HG03135 (cell line): ENCODE measurements at regions not wholly inside any gene's neighbourhood (a gene's known extent, or its start where the extent isn't known, plus 50 kb on each side); places are given as distances from the start of the nearest gene placed in this dataset.

Experiments used
- ATAC-seq: cut with Tn5 transposase; IDR thresholded peaks from one replicate; pipeline ENCODE4 v1.9.1; 2021; ENCODE audit warnings: mild to moderate bottlenecking, moderate library complexity; ENCODE audit not compliant: unreplicated experiment

DNA sequence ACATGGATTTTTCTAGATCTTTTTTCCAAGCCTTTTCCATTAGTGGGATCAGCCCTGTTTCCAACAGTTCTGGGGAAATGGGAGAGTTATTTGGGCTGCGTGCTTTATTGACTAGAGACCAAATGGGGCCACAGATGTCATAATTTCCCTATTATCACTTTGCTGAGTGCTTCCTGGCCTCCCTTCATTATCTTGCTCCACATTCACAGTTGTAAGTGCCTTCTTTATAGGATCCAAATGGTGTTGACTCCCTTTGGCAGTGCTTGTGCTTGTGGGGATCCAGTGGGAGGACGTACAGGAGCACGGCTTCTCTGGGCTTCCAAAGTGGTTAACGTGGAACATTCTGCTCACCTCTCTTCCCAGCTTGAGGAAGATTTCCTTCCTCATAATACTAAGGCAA, 141.0 kb upstream of the RMST start:
- ATAC-seq = no peak

- ATAC-seq = no peak
These were observed 140.2 kb upstream of the RMST start for GRCh38 chr12:97322388-97322787.

DNA sequence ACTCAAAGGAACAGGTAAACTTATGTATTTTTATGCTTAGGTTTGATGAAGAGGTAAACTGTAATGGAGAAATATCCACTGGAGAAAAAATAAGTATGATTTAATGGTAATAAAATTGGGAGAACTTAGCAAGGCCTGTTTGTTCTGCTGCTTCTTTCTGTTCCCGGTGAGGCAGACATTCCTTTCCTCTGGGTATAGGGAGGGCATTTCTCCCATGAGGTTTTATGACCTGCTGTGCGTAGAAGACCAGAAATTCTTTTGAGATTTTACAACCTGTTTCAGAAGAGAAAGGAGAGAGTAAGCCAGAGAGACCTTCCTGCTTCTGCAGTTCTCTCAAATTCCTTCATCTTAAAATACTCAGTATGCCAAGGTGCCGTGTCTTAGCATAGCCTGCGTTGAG, 139.4 kb upstream of the RMST start:
- no peak for ATAC-seq

- no peak for ATAC-seq
These were observed 138.1 kb upstream of the RMST start for GRCh38 chr12:97324471-97324870.

DNA sequence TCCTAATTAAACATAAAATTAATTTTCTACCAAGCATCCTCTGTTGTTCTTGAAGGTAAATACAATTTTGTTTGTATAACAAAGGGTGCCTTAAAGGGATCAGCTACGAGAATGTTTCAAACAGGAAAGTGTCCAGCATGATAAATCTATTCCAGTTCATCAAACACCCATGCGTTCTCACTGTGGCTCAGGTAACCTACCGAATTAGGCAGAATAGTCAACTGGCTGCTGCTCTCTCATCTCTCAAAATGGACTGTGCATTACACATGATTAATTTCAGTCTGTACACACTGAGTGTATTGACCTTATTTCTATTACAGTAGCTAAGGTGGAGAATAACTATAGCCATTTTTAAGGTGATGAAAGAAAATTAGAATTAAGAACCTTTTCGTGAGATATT, 127.5 kb upstream of the RMST start:
- no peak for ATAC-seq

DNA sequence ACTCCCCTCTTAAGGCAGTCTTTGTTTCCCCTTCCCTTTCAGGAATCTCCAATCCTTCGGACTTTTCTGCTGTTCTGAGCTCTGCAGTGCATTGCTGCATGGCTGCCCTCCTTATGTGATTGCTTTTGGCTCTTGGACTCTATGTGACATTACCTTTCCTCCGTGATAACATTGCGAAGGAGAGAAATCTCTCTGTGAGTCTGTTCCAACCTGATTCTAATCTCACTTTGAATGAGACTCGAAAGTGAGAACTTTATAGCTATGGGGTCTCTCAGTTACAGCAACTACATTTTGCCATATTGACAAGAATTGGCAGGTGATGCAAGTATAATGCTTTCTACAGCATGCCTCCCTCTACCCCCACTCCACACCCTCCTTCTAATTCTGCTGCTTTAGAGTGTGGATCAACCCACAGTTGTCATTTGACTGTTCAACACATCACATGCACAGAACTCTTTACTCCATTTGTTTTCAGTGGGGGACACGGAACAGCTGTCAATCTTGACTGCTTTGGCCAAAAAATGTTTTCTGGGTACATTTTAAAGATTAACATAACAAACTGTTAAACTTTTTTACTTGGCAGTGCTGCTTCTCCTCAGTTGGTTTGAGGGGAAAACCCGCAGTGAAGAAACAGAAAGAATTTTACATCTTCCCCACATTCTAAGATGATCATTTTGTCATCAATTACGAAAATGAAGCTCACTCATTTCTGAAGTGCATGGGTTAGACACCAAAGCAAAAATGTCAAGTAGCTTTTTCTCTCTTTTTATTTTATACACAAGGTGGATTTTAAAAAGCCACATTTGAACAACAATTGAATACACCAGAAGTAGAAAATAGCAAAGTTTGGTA, 125.5 kb upstream of the RMST start:
- ATAC-seq = no peak

DNA sequence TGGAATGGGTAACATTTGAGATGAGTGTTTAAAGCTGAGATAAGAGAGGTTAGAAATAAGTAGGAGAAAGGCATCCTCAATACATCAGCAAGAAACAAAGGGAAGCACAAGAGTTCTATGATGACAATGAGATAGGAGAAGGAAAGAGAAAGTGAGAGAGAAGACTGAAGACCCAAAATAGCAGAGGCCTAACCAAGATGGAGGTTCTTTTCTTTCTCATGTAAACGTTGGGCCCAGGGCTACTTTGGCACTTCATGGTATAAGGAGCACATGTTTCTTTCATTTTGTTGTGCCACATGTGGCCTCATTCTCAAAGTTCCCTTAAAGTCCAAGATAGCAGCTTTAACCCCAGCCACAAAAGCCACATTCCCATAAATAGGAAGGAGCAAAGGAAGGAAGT, 120.5 kb upstream of the RMST start:
- no peak for ATAC-seq

- ATAC-seq = no peak
These were observed 114.6 kb upstream of the RMST start for GRCh38 chr12:97347956-97348355.

DNA sequence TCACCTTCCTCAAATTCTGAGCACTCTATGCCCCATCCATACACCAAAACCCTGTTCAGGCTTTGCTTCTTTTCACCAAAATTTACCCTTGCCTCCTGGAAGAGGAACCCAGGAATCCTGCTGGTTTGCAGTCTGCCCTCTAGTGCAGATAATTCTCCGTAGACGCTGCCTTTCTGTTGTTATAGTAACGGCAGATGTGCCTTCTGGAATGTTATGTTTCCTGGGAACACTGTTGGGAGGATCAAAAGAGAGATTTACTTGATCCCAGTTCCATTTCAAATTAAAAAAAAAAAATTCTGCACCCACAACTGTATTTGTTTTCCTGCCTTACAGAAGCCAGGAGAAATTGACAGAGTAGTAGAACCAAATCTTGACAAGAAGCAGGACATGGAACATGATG, 104.2 kb upstream of the RMST start:
- ATAC-seq = no peak

DNA sequence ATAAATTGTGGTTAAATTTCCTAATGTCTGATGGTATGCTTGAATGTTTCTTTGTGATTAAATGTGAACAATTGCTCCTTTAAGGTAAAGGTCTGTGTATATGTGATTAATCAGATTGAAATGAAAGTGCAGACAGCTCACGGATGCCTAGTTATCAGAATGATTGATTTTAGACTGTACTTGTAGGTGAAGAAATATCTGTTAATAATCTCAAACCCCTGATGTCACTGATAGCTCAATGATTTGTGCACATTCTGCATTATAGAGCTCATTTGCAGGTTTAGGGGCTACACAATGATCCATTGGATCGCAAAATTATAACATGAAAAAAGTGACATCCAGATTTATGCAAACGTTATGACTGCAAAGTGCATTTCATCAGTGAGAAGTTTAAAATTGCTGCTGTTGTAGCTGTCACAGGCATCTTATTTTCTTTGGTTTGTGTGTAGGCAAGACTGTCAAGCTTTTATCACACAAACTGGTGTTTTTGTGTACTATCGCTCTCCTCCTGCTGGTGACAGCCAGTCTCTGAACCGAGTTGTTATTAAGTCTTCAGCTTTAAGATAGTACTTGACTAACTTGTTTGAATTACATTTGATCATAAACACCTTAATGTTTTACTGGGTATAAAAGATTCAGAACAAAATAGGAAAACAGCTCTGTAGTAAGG, 103.4 kb upstream of the RMST start:
- no peak for ATAC-seq

DNA sequence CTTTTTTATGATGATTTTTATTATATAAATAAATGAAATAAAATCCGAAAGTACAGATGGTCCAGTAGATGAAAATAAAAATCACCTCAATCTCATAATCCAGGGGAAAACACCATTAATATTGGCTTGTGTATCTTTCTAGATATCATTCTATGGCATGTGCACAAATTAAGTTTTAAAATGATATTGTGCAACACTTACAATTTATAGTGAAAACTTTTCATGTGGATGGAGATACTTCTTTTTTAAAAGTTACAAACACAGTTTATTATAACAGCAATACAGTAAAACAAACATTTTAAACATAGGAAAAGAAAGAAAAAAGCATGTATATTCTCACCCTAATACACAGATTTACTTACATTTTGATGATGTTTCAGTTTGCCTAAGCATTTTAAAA, 98.9 kb upstream of the RMST start:
- no peak for ATAC-seq

- ATAC-seq = no peak
These were observed 94.0 kb upstream of the RMST start for GRCh38 chr12:97368462-97369163.

DNA sequence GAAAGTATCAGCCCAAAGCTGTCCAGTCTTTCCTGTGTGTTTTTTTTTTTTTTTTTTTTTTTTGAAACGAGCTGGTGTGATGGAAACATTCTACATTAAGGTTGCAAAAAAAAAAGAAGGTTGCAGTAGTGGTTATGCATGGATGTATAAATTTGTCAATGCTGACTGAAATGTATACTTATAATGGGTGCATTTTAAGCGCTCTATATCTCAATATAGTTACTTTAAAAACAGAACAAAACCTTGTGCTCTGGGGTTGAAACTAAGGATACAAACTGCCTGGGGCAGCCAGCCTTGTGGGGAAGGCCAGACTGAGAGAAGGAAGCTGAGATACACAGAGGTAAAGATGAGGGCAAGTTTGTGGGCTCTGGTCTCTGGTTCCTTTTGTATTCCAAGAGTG, 87.3 kb upstream of the RMST start:
- ATAC-seq = no peak

DNA sequence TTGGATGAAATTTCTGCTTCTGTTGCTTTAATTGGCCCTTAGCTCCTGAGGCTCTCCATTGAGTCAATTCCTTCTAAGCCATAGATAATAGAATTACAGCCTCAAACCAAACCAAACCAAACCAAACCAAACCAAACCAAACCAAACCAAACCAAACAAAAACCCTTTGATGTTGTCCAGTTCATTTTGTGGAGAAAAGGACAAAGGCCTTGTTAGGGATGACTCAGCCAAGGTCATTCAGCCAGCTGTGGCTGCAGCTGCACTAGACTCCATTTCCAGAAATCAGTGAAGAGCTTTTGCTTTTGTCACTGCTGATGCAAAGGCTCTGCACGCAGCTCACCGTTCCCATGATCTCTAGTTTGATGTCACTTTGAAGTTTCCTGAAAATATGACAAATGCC, 82.2 kb upstream of the RMST start:
- no peak for ATAC-seq

GRCh38 chr12:97385121-97385520, 77.5 kb upstream of the RMST start:
- ATAC-seq = no peak

GRCh38 chr12:97386133-97386581, 76.4 kb upstream of the RMST start:
- no peak for ATAC-seq

DNA sequence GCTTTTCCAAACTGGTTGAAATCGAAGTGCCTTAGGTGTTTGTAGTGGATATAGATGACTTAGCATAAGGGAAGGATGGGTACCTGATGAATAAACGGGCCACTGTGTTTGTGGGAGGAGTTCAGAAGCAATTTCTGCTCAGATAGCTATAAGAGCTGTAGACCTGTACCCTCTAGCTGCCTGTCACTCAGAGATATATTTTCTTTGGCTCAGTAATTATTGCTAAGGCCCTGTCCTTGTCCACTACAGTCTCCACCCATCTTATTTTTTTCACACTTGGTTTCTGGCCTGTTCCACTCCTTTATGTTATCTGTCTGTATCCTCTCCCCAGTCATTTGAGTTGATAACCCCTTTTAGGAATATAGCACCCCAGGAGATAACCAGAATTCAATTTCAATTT, 74.8 kb upstream of the RMST start:
- ATAC-seq = no peak

DNA sequence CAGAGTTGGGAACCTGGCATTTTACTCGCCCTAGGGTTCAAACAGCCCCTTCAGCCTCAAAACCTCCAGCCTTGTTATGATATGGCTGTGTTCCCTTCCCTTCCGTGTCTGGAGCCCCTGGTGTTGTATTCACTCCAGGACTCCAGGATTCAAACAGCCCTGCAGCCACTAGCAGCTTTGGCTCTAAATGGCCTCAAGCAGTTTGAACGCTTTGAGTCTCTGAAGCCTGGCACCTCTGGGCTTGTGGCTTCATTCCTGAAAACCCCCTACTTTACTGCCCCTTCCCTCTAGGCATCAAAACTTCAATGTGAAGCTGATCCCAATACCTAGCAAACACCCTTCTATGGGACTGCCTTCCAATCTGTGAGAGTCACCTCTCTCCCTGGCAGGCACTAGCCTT, 67.9 kb upstream of the RMST start:
- ATAC-seq = no peak

DNA sequence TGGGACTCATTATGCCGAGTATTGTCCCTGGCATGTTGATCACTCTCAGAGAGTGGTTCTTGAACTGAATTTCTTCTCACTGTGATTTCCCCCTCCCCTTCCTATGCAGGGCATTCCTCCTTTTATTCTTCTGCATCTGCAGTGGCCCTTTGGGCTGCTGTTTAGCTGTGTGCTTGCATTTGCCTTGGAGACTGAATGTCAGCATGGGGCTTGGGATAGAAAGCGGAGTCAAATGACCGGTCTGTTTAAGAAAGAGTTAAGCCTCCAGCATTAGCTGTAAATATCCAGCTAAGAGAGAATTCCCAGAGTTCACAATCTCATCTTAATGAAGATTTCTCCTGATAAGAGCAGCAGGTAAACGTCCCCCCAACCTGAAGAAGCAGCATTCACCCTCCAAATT, 65.6 kb upstream of the RMST start:
- ATAC-seq = no peak

DNA sequence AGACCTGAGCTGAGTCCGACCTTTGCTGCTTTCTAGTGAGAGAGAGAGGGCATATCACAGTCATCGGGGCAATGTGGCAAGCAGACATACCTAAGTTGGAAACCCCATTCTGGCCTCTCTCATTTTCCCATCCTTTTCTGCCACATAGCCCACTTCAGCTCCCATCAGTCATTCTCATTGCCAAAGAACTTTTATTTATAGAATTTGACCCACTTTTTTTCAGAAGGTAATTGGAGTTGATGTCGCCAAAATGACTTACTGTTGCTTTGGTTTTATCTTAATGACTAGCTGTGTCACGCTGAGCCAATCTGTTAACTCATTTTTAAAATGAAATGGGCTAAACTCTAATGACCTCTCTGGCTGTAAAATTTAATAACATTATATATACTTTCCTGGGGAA, 63.9 kb upstream of the RMST start:
- no peak for ATAC-seq

GRCh38 chr12:97404093-97404492, 58.5 kb upstream of the RMST start:
- ATAC-seq = no peak

- peak; percentile 90 for ATAC-seq
These were observed 58.1 kb upstream of the RMST start for GRCh38 chr12:97404543-97404942.
